Prostate gland (tissue), 2 donors: ENCODE measurements at regions not wholly inside any gene's neighbourhood (a gene's known extent, or its start where the extent isn't known, plus 50 kb on each side); places are given as distances from the start of the nearest gene placed in this dataset.

Experiments used
- DNase-seq: peaks from one replicate; pipeline ENCODE4 v3.0.0-alpha.2; 2019; ENCODE audit warnings: low spot score
- H3K27ac ChIP-seq, 2 donors: fragments of 200-600 bp; sonication (generic); 2 replicates each; pipeline ENCODE4 v1.5.1; 2017 to 2019
- H3K27me3 ChIP-seq: fragments of 200-600 bp; sonication (generic); replicated peaks from 2 replicates; pipeline ENCODE4 v1.5.1; 2019; ENCODE audit not compliant: insufficient read depth
- H3K36me3 ChIP-seq, 2 donors: fragments of 200-600 bp; sonication (generic); 1 replicate in 1 of 2; 2 replicates in 1 of 2; pipeline versions ENCODE4 v1.5.1 to v1.8.1; 2017 to 2019
- H3K4me1 ChIP-seq: fragments of 200-600 bp; sonication (generic); replicated peaks from 2 replicates; pipeline ENCODE4 v1.5.1; 2019
- H3K4me3 ChIP-seq, 2 donors: fragments of 200-600 bp; sonication (generic); 2 replicates each; pipeline ENCODE4 v1.5.1; 2017 to 2019
- H3K9me3 ChIP-seq: fragments of 200-600 bp; sonication (generic); 2 replicates; pipeline ENCODE4 v1.5.1; 2017
- CTCF ChIP-seq, 4 experiments: fragments of 200-600 bp in 2 of 4; fragments of 450-650 bp in 2 of 4; sonication (generic) in 2 of 4; IDR thresholded peaks; 1 replicate in 3 of 4; 2 replicates in 1 of 4; pipeline ENCODE4 v1.5.1; 2016 to 2019; ENCODE audit warnings: antibody characterized with exemption in 4 of 4, mild to moderate bottlenecking in 2 of 4, moderate library complexity in 2 of 4
- POLR2A ChIP-seq: fragments of 450-650 bp; IDR thresholded peaks from one replicate; pipeline ENCODE4 v1.6.1; 2016; ENCODE audit warnings: antibody characterized with exemption, mild to moderate bottlenecking
- POLR2AphosphoS5 ChIP-seq: sonication (generic); formaldehyde crosslinking; IDR thresholded peaks from one replicate; pipeline ENCODE4 v1.6.1; 2017; ENCODE audit warnings: antibody characterized with exemption
- WGBS: methylation state at CpG from one replicate; pipeline ENCODE4 v1.1.5; 2018; 5-methylcytosine and 5-hydroxymethylcytosine counted together
- intact Hi-C: fragments of 100-400 bp; cut with DNase I; formaldehyde crosslinking; loops from one replicate; pipeline ENCODE4 v1.14.2; 2022

- Histone ChIP-seq H3K27ac (no peak overlapping the region), H3K36me3 (no peaks in the 10 kb centered on the region), H3K9me3 (no peaks in the 10 kb centered on the region), H3K27me3 (no peaks in the 10 kb centered on the region), H3K4me3 (no peak overlapping the region), H3K4me1 (no peaks in the 10 kb centered on the region)
- TF ChIP-seq POLR2A = no peak
- no peak for TF ChIP-seq POLR2AphosphoS5
- TF ChIP-seq CTCF (IDR thresholded peaks at IDR 0.05) = no peak
- DNase-seq = no peak
- intact Hi-C loops = no loop called here
Measured at GRCh38 chr11:79919350-79919749, 478.5 kb upstream of the TENM4 start.

- no peak for TF ChIP-seq CTCF (IDR thresholded peaks at IDR 0.05)
- TF ChIP-seq POLR2A = no peak
- TF ChIP-seq POLR2AphosphoS5 = no peak
- Histone ChIP-seq H3K27me3 (no peaks in the 10 kb centered on the region), H3K9me3 (no peaks in the 10 kb centered on the region), H3K27ac (no peak overlapping the region), H3K36me3 (no peaks in the 10 kb centered on the region), H3K4me3 (no peak overlapping the region), H3K4me1 (no peaks in the 10 kb centered on the region)
- WGBS = 44% methylated on average over 1 of the region's 1 CpG
- DNase-seq = no peak
- intact Hi-C loops = no loop called here
Measured at GRCh38 chr11:79918846-79919245, 478.0 kb upstream of the TENM4 start.

GRCh38 chr11:79906164-79906563 lies 465.3 kb upstream of the TENM4 start:
- DNase-seq = no peak
- intact Hi-C loops = no loop called here

GRCh38 chr11:79902493-79902892 lies 461.7 kb upstream of the TENM4 start:
- 83% methylated on average over 2 of the region's 2 CpGs for WGBS
- H3K27ac ChIP-seq = no peak overlapping the region
- no peak for TF ChIP-seq CTCF (IDR thresholded peaks at IDR 0.05)
- no peak for TF ChIP-seq POLR2A
- no peak for TF ChIP-seq POLR2AphosphoS5
- no peak for DNase-seq
- H3K36me3 ChIP-seq = no peaks in the 10 kb centered on the region
- intact Hi-C loops = no loop called here
- no peak overlapping the region for H3K4me3 ChIP-seq
- no peaks in the 10 kb centered on the region for H3K4me1 ChIP-seq
- H3K9me3 ChIP-seq = no peaks in the 10 kb centered on the region
- no peaks in the 10 kb centered on the region for H3K27me3 ChIP-seq

More at GRCh38 chr11:79906164-79906563, 465.3 kb upstream of the TENM4 start:
- no peak for TF ChIP-seq CTCF (IDR thresholded peaks at IDR 0.05)
- TF ChIP-seq POLR2AphosphoS5 = no peak
- no peak for TF ChIP-seq POLR2A
- Histone ChIP-seq H3K4me3 (no peak overlapping the region), H3K4me1 (no peaks in the 10 kb centered on the region), H3K9me3 (no peaks in the 10 kb centered on the region), H3K27me3 (no peaks in the 10 kb centered on the region), H3K36me3 (no peaks in the 10 kb centered on the region), H3K27ac (no peak overlapping the region)
- 75% methylated on average over 8 of the region's 8 CpGs for WGBS

GRCh38 chr11:79897896-79898295 lies 457.1 kb upstream of the TENM4 start:
- Histone ChIP-seq H3K27me3 (no peaks in the 10 kb centered on the region), H3K27ac (no peak overlapping the region), H3K4me1 (no peaks in the 10 kb centered on the region), H3K36me3 (no peaks in the 10 kb centered on the region), H3K9me3 (no peaks in the 10 kb centered on the region), H3K4me3 (no peak overlapping the region)
- TF ChIP-seq POLR2A (no peak), CTCF (IDR thresholded peaks at IDR 0.05) (no peak), POLR2AphosphoS5 (no peak)
- intact Hi-C loops = no loop called here
- WGBS = 36% methylated on average over 1 of the region's 1 CpG
- no peak for DNase-seq
